CD4-positive, alpha-beta T cell treated with Interferon alpha-2 for 1 hour (primary cell): ENCODE measurements at regions not wholly inside any gene's neighbourhood (a gene's known extent, or its start where the extent isn't known, plus 50 kb on each side); places are given as distances from the start of the nearest gene placed in this dataset.

Experiments used
- DNase-seq, 2 donors: peaks; one replicate each; pipeline ENCODE4 v3.0.0-alpha.2; 2020 to 2022

DNA sequence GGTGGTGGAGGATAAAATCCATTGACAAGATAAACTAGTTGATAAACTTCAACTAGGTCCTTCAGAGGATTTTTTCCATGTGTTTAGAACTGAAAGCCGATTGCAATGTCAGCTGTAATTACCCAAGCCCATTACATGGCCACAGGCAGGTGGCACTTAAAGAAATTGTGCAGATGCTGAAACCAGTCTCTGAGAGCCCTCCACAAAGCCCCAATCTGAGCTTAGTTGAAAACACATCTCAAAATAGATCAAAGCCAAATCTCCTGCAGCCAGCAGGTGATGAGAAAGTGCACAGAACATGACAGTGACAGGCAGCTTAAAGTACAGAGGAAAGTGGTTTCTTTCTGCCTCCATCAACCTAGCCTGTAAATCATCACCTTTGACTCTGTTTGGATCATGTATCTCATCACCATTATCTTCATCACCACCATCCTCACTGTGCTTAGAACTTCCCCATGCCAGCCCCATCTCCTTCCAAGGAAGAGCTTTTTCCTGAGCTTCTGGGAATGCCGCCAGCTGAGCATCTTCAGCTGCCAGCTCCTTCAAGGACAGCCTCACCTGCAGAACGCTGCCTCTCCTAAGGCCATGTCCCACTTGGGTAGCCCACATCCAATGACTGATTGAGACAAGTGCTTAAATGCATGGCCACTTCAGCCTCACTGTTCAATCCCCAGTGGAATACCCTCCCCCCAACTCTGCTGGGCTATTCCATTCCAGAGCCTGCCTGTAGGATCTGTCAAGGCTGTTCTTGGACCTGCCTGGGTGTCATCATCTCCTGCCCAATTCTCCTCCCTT, 219.5 kb upstream of the TMEM132C start:
- no peak for DNase-seq

DNA sequence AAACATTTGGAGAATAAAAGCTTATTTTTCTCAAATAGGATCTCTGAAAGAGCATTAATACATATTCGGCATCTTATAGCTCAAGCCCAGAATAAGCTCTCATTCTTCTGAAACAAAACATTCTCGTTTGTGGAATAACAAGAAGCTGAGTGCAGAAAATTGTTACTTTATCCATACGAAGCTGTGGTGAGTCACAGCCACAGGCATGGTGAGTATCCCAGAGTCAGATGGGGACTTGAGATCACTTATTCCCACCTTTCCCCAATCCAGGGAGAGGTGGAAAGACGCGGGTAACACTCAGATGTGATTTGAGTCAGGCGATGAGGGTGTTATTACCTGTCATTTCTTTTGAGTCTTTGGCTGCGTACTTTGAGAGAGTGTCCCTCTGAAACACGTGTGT, 214.6 kb upstream of the TMEM132C start:
- DNase-seq: no peak

DNA sequence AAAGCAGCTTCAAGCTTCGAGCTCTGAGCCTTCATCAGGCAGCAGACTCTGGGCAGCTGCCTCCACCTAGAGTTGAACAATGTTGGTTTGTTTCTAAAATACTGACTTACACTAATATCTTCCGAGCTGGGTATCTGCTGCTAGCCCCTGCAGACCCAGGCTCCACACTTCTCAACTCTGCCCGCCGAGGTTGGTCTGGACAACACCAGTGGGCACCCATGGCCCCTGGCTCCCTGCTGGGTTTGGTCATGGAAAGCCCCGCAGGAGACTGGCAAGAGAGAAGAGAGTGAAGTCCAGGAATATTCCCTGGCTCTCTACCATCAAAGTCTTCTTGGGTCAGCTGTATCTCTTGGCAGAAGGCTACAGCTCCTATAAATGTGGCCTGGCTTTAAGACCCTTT, 214.2 kb upstream of the TMEM132C start:
- no peak for DNase-seq

DNA sequence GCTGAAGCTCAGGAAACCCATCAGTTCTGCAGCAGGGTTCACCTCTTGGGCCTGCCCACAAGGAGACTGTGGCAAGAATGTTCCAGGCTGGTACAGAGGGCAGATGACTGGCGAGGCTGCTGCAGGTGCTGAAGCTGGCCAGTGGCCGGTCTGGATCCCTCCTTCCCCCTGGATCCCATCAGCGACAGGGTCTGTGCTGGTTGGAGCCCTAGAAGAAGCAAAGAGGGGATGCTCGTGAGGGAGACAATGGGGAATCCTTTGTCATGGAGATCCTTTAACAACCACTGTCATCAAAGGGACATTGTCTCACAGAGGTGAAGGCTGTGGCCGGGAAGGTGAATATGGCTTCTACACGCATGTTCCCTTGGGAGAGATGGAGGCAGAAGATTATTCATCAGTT, 211.4 kb upstream of the TMEM132C start:
- DNase-seq: no peak

DNA sequence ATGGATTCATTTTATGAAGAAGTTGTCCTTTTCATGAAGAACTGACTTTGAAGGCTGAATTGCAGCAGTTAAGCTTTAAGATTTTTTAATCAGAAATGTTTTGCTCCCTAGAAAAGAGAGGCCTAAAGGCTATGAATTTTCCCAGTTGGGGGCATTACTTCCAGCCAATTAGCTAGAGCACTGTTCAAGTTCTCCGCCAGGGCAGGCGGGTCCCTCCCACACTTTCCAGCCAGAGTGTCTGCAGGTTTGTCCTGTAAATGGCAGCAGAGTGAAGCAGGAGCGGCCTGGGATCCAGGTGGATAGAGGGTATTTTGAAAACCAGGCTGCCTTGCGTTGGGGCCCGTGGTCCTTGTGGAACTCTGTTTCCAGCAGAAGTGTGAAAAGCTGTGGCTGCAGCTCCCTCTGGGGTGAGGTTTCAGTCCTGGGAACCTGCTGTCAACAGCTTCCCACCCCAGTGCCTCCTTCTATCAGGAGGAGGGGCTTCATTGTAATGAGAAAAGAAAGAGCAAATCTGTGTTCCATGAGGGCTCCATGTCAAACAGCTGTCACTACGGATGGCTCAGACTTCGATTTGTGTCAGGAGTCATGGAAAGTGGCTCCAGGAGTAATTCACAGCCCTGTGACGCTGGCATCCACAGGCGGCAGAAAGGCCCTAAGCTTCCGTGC, 210.7 kb upstream of the TMEM132C start:
- no peak for DNase-seq

DNA sequence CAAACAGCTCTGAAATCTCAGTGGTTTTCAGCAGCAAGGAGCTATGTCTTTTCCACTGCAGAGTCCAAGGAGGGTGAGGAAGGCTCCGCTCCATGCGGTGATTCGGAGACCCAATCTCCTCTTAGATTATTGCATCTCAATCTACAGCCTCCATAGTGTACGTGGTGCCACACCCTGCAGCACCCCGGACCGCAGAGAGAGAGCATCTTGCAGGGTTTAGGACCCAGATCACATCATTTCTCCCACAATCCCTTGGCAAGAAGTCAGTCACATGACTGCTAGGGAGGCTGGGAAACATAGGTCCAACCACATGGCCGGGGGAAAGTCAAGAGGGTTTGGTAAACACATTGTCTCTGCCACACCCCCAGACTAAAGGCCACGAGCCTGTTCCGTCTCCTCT, 209.4 kb upstream of the TMEM132C start:
- DNase-seq: no peak

DNA sequence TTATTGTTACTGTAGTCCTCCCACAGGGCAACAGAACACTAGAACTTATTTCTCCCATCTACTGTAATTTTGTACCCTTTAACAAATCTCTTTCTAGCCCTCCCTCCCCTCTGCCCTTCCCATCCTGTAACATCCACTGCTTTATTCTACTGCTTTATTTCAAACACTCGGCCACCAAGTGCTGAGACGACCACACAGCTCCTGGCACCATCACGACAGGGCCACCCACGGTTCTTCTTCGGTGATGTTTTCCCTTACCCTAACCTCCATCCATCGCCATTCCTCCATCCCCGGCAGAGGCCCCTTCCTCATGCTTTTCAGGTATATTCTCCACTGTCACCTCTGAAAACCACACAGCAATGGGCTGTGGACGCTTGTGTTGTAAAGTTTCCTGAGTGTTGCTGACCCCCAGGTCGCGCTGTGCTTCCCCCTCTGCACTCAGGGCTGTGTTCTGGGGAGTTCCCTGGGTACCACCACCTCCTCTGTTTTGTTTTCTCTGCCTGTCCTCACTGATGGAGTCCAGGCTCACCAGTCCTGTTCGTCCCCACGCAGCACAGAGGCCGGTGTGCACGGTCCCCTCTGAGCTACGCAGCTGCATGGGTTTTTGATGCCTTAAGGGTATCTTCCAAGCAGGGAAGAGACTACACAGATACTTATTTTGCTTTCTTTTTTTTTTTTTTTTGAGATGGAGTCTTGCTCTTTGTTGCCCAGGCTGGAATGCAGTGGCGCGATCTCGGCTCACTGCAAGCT, 207.2 kb upstream of the TMEM132C start:
- no peak for DNase-seq

DNA sequence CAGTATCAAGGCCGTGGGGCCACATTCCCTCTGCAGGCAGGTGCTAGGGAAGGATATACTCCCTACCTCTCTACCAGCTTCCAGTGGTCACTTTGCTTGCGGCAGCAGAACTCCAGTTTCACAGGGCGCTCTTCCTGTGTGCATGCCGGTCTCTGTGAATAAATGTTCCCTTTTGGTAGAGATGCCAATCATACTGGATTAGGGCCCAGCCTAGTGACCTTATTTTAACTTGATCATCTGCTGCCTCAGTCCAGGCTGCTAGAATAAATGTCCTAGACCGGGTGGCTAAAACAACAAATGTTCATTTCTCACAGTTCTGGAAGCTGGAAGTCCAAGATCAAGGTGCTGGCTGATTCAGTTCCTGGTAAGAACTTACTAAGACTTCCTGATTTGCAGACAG, 198.8 kb upstream of the TMEM132C start:
- no peak for DNase-seq

DNA sequence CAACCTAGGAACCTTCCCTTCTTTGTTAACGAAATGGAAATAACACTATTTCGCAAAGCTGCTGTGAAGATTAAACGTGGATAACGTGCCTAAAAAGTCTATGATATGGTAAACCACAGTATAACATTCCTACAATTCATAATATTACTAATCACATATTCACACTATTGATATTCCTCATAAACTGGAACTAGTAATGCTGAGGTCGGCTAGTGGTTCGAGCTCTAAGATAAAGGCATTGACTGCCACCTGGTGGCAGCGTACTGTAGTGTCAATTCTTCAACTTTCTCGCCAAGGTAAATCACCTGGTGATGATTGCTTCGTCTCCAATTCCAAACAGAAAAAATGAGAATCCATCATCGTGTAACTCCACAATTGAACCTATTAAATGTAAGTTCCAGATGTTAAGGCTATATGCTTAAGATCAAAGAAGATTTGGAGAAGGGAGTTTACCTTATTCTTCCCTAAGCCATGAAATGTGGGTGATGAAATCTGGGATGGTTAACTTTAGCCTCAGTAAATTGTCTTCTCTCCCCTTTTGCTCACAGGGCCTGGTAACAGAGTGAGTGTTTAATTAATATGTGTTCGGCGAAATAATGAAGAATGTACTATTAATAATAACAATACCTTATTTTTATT, 197.5 kb upstream of the TMEM132C start:
- no peak for DNase-seq

DNA sequence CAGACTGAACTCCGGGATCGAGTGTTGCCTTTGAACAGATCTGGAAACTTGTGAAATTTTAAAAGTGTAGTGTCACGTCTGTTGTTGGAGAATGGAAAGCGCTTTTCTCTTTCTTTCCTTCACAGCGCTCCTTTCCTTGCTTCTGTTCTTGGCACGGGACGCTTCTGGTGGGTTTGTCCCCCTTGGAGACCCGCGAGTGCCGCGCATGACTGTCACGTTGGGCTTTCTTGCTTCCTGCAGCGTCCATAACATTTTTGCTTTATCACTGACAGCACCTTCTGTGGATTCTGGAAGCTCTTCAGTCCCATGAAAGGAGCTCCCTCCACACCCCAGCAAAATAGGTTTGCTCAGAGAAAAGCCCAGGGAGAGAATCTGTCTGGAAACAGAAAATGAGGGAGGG, 193.0 kb upstream of the TMEM132C start:
- no peak for DNase-seq

DNA sequence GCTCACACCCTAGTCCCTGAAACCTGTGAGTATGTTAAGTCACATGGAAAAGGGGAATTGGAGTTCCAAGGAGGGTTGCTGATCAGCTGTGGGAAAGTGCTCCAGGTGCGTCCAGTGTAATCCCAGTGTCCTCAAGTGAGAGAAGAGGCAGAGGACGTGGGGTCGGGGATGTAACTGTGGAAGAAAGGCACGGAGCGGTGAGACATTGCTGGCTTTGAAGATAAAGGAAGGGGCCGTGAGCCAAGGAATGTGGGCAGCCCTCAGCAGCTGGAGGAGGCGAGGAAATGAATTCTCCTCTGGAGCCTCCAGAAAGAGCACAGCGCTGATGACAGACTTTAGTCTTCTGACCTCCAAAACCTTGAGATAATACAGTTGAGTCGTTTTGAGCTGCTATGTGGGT, 191.6 kb upstream of the TMEM132C start:
- no peak for DNase-seq

DNA sequence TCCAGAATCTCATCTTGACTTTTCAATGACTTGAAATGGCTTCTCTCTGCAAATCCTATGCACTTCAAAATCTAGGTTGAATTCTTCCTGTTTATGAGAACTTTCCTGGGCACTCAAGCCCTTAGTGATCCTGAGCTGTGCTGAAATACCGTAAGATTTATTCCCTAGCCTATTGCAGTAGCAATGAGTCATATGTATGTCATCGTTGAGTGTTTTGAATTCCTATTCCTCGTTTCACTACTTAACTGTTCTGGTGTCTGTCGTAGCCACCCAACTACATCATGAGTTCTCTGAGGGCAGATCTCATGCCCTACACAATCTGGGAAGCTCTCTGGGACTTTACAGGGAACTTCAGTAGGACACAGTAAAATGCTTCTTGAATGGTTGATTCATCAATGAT, 190.8 kb upstream of the TMEM132C start:
- DNase-seq: no peak

DNA sequence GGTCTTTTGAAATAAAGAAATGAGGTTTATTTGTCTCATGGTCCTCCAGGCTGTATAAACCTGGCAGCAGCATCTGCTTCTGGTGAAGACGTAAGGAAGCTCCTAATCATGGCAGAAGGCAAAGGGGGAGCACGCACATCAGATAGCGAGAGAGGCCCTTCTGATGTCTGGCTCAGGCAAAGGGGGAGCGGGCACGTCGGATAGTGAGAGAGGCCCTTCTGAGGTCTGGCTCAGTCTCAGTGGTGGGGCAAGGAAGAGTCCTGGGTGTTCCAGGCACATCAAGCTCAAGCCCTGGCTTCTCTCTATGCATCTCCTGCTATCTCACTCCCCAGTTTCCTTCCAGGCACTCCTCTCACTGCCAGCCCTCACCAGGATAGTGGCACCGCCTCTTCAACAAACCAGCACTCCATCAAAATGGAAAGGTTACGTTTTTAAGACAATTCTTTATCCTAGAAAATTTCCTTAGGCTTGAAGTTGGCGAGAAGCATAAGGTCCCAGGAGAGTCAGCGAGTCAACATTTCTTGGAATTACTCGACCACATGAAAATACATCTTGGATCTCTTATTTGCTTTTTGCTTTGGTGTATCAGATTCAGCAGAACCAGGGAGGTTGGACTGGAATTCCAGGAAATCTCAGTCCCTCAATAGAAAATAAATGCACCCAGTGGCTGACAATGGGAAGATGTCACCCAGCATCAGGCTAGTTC, 189.6 kb upstream of the TMEM132C start:
- no peak for DNase-seq

DNA sequence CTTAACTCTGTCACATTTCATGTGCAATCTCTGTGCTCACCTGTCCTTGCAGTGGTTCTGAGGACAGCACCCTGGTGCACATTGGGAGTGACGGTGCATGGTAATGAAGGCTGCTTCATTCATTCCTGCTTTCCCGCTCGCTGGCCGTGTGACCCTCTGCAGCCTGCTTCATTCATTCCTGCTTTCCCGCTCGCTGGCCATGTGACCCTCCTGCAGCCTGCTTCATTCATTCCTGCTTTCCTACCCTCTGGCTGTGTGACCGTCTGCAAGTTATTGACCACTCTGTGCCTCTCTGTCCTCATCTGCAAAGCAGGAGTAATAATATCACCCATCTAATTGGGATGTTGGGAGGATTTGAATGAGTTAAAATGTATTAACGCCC, 189.1 kb upstream of the TMEM132C start:
- DNase-seq: no peak

DNA sequence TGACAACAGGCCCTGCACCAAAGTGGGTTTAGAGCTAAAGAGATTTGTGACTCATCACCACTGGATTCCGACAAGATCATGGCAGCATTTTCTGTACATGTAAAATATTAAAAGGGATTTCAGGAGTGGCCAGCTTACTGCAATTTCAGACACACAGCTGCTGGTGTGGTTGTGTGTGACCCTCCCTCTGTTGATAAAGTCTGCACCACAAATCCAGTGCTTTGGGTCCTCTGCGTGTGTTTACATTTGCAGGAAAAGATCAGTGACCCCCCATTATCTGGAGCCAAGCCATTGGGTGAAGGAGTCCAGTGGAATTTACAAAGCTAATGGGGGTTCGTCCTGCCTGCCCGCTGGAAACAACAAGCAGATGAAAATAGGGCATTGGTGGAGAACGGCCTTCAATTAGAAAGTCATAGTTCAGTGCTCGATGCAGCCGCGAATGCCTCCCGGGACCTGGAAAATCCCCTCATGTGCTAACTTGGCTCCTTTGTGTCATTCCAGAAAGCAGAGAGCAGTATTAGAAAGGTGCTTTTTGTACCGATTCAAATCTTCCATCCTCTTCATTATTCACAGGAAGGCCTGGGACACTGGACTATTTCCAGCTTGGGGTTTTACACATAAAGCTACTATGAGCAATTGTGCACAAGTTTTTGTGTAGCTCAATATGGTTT, 188.5 kb upstream of the TMEM132C start:
- no peak for DNase-seq

DNA sequence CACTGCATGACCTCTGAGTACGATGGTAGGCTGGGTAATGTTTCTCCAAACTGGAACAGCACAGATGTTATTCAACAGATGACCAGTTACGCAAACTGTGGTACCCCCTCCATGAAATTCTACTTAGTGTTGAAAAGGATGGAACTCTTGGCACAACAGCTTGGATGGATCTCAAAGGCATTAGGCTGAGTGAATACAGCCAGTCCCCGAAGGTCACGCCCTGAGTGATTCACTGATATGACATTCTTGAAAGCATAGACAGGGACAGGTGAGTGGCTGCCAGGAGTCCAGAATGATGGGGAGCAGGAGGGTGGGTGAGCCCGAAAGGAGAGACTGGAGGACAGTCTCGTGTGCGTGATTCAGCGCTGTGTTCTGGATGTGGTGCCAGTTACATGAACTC, 187.5 kb upstream of the TMEM132C start:
- DNase-seq: no peak

DNA sequence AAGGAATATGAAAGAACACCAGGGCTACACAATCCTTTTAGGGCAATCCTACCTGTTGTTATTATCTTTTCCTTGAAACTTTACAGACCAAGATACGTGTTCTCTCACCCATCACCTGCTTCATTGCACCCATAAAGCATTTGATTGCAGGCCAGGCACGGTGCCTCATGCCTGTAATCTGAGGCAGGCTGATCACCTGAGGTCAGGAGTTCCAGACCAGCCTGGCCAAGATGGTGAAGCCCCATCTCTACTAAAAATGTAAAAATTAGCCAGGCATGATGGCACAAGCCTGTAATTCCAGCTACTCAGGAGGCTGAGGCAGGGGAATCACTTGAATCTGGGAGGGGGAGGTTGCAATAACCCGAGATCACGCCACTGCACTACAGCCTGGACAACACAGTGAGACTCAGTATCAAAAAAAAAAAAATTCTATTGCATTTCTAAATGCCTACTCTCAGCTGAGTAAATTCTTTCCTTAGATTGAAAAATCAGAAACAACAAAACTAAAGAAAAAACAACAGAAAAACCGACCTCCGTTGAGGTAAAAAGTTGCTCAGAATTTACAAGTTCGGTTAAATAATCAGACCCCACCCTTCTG, 183.7 kb upstream of the TMEM132C start:
- DNase-seq: no peak

DNA sequence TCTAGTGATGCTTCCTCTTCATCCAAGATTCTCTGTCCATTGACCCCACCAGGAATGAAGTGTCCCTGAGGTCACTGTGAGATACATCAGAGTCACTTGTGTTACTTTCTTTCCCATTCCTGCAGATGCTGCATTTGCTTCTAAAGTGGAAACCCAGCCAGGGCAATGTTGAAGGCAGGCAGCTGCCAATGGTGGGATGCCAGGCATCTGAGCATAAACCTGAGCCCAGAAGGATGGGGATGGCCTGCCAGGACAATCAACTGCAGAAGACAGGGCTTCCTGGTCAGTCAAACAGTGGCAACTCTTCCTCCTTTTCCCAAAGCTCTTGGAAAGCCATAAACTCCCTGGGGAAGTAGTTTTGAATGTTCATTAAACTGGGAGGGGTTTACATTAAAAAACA, 178.0 kb upstream of the TMEM132C start:
- no peak for DNase-seq

DNA sequence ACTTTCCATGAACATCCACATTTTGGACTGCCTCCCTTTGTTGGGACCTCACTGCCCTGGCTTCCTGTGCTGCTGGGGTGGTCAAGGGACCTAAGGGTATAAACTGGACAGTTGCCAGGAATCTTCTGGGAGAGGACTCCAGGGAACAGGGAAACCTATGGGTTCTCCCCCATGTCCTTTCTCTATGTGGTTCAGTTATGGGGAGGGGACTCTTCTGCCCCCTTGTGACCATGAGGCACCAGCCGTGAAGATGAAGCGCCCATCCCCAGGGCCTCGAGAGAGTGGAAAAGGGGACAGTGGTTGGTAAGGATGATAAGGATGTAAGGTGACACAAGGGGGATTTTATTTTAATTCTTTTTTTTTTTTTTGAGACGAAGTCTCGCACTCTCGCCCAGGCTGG, 177.0 kb upstream of the TMEM132C start:
- DNase-seq: no peak

DNA sequence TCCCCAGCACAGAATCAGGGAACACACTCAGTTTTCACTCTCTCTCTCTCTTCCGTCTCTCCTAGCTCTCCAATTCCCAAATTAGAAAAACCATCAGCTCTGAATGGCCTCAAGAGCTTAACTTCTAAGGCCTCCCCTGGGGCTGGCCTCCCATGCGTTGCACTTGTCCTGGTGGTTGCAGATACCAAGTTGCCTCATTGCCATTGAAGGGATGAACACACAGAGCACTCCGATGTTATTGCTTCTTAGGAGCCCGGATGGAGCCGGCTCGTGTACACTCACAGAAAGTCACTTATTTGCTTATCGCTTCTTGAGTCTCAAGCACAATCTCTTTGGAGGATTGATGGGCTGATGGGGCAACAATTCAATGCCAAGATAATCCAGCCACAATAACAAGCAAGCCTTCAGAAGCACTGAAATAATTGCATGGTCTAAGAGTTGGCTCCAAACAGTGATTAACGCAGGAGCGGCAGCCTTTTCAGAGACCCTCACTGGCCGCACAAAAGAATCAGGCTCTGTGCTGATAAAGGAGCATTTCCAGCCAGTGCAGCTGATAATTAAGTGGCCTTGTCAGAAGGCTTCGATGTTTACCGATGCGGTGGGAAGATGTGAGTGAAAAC, 175.8 kb upstream of the TMEM132C start:
- DNase-seq: no peak

DNA sequence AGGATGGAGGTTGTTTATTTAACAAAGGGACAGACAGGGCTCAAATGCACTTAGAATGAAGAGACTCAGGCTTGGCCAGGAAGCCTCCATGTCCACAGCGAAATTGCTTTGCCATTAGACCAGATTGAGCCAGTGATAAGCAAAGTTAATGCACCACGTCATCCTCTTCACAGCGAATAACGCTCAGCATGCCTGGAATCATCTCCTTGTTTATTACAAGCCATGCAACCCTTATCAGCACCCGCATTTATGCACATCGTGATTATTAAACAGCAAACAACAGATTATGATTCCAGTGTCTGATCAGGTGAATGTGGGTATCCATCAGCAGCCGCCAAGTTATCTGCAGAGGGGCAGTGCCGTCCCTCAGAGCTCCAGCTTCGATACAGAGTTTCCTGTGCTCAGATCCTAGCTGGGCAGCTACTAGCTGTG, 175.0 kb upstream of the TMEM132C start:
- DNase-seq: no peak
